HG02798 (cell line): ENCODE measurements at regions not wholly inside any gene's neighbourhood (a gene's known extent, or its start where the extent isn't known, plus 50 kb on each side); places are given as distances from the start of the nearest gene placed in this dataset.
"Not testable (repeated sequence)": the region's sequence is repeated elsewhere in the genome, so short reads cannot be mapped to it uniquely, and the experiment has no call there.

Experiments used
- ATAC-seq: cut with Tn5 transposase; IDR thresholded peaks from one replicate; pipeline ENCODE4 v1.9.1; 2021; ENCODE audit warnings: mild to moderate bottlenecking; ENCODE audit not compliant: unreplicated experiment, poor library complexity

DNA sequence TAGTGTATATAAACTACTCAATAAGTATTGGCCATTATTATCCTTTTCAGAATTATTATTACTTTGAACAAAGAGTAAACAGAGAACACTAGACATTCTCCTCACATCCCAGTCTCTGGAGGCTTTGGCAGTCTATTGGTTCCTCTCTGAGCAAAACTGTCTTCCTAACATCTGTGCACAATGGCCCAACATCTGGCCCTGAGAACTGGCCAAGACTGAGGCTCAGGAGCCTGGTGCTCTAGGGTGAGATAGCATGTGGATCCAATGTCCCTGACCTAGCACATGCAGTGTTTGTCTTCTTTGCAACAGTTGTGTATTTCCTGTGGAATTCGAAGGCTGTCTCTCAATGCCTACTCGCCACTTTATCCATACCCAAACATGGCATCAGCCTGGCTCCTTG, 313.2 kb upstream of the KAZN start:
- ATAC-seq, result no peak

DNA sequence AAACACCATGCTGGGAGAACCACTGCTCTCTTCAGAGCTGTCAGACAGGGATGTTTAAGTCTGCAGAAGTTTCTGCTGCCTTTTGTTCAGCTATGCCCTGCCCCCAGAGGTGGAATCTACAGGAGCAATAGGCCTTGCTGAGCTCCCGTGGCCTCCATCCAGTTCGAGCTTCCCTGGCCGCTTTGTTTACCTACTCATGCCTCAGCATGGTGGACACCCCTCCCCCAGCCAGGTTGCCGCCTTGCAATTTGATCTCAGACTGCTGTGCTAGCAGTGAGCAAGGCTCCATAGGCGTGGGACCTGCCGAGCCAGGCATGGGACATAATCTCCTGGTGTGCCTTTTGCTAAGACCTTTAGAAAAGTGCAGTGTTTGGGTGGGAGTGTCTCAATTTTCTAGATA, 307.3 kb upstream of the KAZN start:
- ATAC-seq, result not testable (repeated sequence)

DNA sequence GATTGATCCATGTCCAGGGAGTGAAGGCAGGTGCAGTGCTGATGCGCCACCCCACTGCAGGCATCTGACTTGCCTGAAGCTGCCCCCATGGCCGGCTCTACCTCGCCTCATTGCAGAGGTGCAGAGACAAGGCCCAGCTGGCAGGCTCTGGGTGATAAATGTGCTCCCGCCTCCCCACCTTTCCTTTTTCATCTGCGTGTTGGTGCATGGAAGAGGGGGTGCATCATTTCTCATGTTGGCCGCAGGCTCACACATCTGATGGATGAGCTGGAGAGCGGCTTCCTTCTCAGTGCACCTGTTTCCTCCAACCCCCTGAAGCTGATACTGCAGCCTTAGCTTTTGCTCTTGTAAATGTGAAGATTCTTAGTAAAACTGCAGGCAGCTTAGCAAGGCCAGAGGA, 306.0 kb upstream of the KAZN start:
- ATAC-seq, result no peak

DNA sequence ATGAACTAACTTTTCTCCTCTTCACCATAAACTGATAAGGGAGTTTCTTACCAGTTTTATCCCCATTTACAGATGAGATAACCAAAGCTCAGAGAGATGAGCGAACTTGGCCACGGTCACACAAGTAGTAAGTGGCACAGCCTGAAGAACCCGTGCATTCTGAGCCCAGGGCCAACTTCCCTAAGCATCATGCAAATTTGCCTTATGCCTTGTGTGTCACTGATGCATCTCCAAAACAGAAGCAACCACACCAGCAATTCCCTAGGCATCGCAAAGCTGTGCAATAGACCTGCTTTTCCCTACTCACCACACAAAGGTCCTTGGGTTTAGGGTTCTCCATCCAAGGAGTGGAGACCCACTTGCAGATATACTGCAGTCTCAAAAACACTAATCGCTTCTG, 304.5 kb upstream of the KAZN start:
- ATAC-seq, result no peak

DNA sequence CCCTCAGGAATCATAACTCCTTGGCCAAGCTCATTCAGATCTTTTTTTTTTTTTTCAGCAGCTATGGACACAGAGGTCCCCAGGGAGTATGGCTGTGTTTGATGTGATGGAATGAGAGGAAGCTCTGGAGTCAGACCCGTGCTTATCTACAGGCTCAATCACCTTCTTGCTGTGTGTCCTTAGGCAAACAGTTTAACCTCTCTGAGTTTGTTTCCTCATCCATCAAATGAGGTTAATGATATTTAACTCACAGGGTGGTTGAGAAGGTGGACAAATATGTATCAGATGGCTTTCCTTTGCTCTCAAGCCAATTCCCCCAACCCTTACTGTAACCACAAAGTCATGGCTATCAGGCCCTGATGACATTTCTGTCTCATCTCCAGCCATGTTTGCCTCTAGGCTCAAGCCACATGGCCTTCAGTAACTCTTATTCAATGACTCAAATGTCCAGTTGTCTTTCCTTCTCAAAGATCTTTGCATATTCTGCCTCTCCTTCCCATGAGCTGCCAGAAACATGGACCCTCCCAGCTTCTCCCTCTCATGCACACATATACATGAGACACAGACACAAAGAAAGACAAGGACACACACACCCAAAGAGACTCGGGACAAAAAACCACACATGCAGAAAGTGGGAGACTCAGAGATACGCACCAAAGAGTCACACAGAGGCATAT, 303.5 kb upstream of the KAZN start:
- no peak for ATAC-seq

DNA sequence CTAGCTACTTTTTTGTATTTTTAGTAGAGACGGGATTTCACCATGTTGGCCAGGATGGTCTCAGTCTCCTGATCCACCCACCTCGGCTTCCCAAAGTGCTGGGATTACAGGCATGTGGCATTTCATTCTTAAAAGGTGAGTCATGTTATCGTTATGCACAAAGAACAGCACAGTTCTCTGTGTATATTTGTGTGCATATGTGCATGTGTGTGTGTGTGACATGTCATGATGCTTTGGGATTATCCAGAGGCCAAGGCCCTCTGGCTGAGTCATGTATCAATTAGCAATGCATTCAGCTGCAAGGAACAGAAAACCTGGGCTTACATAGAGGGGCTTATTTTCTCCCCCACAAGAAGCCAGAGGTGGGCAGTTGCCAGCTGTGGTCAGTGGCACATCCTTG, 301.7 kb upstream of the KAZN start:
- no peak for ATAC-seq

DNA sequence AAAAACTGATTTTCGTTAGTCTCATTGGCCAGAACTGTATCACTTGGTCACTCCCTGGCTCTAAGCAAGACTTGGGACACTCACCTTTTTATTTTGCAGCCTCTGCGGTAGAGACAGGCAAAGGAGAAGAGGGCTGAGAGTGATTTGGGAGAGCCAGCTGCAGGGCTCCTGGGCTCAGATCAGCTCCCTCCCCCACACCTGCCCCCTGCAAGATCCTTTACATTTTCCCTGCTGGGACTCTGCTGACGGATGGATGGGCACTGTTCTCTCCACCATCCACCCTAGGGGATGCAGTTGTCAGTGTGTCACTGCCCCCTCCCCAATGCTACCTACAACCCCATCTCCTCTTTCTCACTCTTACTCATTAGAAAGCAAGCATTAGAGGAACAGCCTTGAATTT, 301.1 kb upstream of the KAZN start:
- no peak for ATAC-seq

DNA sequence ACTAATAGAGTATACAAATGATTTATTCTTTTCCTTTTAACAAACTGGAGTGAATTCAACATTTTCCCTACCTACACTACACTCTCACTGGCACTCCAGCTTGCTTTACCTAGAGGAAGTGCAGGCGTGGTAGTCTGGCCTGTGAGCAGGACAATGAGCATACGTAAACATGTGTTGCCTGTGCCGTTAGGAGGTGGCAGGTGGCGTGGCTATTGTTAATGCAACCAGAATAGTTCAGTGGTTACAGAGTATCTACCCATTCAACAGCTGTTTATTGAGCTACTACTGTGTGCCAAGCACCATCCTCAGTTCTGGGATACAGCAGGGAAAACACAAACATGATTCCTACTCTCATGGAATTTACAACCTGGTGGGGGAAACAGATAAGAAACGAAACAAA, 299.7 kb upstream of the KAZN start:
- ATAC-seq, result no peak

DNA sequence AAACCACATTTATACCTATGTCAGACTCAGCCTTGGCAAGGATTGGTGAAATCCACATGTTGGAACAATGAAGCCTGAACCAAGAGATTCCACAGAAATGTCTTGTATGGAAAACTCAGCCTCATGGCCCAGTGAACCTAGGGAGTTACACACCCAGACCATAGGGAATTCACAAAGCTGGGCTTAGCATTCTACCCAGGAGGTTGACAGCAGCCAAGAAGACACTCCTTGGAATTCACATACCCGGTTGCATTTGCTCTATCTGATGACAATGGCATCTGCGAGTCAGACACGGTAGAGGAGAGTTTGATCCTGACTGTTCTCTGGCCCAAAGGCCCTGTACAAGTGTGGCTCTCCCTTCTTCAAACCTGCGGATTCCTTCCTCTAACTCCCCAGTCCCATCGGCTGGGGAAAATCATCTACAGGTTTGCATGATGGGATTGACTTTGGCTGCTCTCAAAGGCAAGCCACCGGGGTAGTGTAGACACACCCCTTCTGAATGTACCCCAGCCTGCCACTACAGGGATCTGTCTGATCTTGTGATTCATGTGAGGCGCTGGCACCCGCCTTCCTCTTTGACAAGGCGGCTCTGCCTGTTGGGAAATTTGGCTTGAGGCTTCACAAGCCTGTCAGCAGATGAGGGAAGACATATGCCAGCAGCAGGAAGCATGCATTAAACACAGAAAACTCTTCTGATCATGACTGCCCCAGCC, 297.3 kb upstream of the KAZN start:
- ATAC-seq, result no peak

DNA sequence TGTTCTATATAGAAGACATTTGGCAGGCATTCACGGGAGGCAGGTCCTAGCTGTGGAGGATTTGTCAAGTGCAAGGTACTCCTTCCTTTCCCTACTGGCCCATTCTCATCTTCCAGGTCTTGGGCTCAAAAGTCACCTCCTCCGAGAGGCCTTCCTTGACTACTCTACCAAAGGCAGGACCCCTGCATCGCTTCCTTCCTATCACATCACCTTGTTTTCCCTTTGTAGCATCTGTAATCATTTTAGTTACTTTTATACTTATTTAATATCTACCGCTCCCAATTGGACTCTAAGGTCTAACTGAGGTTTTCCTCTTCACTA, 296.8 kb upstream of the KAZN start:
- no peak for ATAC-seq

DNA sequence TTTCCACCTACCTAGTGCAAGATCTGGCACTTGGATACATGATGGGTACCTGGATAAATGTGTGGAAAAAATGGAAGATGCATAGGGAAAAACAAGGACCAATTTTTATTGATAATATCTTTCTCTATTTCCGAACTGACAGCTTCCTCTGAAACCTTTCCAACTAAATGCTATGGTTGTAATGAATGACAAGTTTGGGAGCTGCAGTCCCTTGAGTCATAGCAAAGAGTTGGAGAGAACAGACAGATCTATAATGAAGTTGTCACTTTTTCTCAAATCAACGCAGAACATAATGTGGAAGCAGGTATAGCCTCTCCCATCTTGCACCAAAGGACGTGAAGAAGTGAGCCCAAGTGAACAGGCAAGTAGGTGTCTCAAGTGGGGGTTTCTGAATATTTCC, 296.5 kb upstream of the KAZN start:
- no peak for ATAC-seq

DNA sequence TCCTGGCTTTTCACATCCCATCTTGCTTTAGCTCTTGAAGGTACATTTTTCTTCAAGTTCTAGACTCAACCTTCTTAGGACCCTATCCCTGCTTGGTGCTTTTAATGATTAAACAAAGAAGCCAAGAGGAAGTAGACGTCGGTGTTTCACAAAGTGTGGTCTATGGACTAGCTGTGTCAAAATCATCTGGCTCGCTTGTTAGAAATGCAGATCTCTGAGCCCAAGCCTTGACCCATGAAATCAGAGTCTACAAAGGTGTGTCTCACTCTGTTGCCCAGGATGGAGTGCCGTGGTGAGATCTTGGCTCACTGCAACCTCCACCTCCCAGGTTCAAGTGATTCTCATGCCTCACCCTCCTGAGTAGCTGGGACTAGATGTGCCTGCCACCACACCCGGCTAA, 295.5 kb upstream of the KAZN start:
- ATAC-seq, result no peak

DNA sequence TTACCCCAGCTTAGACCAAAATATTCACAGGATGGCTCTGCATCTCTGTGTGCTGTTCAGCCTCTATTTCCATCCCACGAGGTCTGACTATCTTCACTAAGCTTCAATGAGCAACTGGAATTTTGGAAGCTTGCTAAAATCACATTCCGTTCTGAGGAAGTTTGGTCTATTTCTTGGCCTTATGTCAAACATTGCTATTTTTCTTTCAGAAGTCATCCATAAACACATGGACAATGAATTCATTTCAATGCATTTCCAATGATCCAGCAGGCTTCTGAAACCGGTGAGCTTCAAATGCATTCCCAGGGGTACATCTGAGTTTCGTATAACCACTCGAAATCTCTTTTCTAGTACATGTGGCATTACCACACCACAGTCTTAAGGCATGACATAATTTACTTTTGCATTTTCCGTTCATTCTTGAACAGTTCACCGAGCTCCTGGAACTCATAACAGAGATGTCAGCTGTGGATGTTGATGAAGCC, 294.1 kb upstream of the KAZN start:
- ATAC-seq, result no peak

DNA sequence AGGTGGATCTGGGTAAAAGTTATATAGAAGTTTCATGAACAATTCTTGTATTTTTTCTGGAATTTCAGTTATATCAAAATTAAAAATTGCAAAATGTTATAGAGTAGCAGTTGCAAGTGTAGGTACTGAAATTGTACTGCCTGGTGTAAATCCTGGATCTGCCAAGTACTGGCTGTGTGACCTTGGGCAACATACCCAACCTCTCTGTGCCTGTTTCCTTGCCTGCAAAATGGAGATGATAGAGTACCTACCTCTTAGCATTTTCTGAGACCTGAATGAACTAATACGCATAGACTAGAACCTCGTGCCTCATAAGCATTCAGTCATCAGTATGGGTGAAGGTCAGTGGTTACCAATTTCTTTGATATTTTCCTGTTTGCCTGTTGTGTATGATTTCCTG, 290.0 kb upstream of the KAZN start:
- no peak for ATAC-seq

DNA sequence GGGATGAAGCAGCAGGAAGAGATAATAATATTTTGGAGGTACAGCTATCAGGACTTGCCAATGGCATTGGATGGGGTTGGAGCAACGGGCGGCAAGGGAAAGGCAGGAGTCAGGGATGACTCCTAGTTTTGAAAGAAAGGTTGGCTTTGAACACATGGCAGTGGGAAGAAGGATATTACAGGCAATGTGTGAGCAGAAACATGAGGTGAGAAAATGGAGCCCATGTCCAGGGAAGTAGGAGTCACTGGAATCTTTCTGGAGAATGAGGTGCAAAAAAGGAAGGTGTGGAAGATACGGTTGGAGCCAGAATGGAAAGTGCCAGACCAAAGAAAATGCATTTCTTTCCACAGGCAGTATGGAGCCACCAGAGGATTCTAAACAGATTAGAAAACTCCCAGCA, 288.5 kb upstream of the KAZN start:
- ATAC-seq, result no peak

DNA sequence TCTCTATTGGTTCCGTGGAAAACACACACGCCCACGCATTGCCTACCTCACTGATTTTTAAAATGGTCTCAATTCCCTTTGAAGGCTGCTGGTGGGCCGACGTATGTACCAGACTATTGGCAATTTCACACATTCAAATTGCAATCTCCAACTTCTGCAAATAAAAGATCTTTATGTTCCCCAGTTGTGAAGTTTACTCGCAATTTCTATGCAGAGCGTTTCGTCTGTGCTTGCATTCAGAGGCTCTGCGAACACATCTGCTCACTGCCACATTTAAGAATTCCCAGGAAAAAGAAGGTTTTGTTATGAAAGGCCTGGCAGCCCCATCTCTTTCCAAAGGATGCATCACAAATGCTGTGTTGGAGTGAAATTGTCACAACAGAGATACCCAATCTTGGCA, 288.0 kb upstream of the KAZN start:
- ATAC-seq, result no peak

DNA sequence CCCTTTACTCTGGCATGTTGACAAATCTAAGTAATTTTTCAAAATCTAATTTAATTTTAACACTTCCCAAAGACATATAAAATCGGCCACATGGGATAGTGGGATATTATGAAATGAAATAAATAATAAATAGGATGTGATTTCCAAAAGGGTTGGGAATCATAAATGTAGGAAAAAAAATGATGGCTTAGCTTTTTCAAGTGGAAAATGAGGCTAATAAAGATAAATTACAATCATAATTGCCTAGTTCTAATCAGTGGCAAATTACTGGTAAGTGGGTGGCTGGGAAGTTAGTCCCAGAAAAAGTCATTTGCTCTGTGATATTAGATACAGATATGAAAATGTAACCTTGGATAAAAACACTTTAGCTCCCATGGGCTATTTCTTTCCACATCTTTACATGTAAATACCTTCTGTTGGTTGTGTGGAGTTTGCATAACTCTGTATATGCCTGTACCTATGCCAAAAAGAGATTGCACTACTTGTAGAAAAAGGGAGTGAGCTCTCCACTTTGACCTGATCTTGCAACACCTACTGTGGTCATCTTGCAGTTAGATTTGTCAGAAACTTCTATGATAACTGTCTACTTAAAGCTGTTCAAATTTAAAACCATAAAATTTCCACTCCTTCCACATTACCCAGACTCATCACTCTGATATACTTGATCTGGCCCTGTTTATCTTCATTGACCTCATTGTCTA, 284.6 kb upstream of the KAZN start:
- ATAC-seq, result no peak

DNA sequence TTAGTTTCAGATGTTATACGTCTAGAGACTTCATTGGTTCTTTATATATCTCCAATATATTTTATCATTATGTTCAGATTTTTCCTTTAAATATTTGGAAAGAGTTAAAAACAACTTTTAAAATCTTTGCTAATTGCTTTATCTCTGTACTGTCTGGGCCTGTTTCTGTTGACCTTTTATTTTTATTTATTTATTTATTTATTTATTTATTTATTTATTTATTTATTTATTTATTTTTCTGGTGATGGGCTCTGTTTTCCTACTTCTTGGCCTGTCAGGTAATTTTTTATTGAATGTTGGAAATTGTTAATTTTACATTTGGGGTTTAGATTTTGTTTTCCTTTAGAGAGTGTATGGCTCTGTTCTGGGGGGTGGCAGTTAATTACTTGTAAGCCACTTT, 279.7 kb upstream of the KAZN start:
- ATAC-seq, result no peak

DNA sequence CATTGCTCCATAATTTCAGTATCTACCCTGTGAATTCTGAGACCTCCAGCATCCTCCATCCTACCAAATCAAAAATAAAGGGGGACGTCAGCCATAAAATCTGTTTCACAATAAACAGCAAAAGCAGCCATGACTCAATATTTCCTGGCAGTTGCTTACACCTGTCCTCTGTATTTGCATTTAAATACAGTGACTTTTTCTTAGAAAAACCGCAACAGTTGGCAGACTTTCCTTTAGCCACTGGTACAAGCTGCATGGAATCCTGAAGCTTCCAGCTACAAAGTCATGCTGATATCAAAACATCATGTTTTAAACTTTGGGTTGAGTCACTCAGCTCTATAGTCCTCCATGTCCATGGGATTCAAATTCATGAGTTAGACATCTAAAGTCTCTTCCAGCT, 278.0 kb upstream of the KAZN start:
- no peak for ATAC-seq

DNA sequence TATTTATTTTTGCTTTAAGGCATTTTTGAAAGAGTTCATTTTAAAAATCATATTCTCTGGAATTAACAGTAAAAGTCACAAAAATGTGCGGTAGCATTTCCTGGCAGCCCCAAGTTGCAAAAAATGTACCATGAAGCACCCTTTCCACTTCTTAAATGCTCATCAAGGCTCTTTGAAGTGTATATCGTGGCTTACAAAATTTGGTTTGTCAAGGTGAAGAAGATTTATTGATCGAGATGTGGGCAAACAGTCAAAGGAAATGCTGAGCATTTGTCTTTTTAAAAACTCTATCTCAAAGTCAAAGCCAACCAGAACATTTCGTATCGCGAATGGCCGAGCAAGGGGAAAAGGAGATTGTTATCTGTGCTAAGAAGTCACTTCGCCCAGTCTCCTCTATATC, 277.5 kb upstream of the KAZN start:
- no peak for ATAC-seq

DNA sequence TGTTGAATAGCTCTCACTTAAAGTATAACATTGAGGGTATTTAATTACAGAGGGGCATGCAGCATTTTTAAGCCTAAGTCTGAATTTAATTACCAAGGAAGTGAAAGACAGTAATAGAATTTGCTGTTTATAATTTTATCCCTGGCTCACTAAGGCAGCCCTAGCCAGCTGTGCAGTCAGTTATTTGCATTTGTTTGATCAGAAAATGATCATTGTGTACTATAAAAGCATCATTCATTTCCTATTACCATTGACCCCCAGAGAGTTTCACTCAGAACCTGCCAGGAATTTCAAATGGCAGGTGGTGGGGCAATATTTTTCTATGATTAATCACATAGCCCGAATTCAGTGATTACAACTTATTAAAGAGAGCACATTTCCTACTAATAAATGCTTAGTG, 277.1 kb upstream of the KAZN start:
- no peak for ATAC-seq
